WTC11 (cell line): ENCODE measurements at regions not wholly inside any gene's neighbourhood (a gene's known extent, or its start where the extent isn't known, plus 50 kb on each side); places are given as distances from the start of the nearest gene placed in this dataset.

ENCODE experiments used
- ATAC-seq: fragments of 200-7000 bp; cut with Tn5 transposase; 2 replicates; pipeline ENCODE4 v1.10.0; 2021; ENCODE audit warnings: mild to moderate bottlenecking, moderate library complexity
- CTCF ChIA-PET: fragments of 300-600 bp; sonication (Branson Sonifier 250); formaldehyde crosslinking; loops from one replicate; lab custom pipeline; 2021; ENCODE audit warnings: antibody characterized with exemption; lab: Charles Lee
- POLR2A ChIA-PET: fragments of 350-600 bp; sonication (Branson Sonifier 250); formaldehyde crosslinking; loops from one replicate; lab custom pipeline; 2021; ENCODE audit warnings: antibody characterized with exemption; lab: Charles Lee
- DNase-seq: peaks from one replicate; pipeline ENCODE4 v3.0.0; 2021; ENCODE audit warnings: low spot score
- H3K27ac Mint-ChIP-seq: 2 replicates; pipeline ENCODE4 v1.8.0; 2021; ENCODE audit warnings: mixed read lengths
- H3K27me3 Mint-ChIP-seq: 2 replicates; pipeline ENCODE4 v1.8.0; 2021; ENCODE audit warnings: low read depth, mild to moderate bottlenecking, moderate library complexity, mixed read lengths
- H3K36me3 Mint-ChIP-seq: 2 replicates; pipeline ENCODE4 v1.8.0; 2021; ENCODE audit warnings: mixed read lengths
- H3K4me1 Mint-ChIP-seq: 2 replicates; pipeline ENCODE4 v1.8.0; 2022; ENCODE audit warnings: mixed read lengths
- H3K4me3 Mint-ChIP-seq: 2 replicates; pipeline ENCODE4 v1.8.0; 2021; ENCODE audit warnings: mild to moderate bottlenecking, moderate library complexity, mixed read lengths
- H3K9me3 Mint-ChIP-seq: 2 replicates; pipeline ENCODE4 v1.8.0; 2021; ENCODE audit warnings: mixed read lengths
- ATF1 ChIP-seq: sonication (generic); formaldehyde crosslinking; IDR thresholded peaks from 2 replicates; pipeline ENCODE4 v1.8.1; 2023; ENCODE audit warnings: mild to moderate bottlenecking, moderate library complexity, missing genetic modification reagents
- ETV6 ChIP-seq: sonication (generic); formaldehyde crosslinking; IDR thresholded peaks from 2 replicates; pipeline ENCODE4 v1.8.1; 2022; ENCODE audit warnings: mild to moderate bottlenecking, missing genetic modification reagents
- NFE2L1 ChIP-seq: sonication (generic); formaldehyde crosslinking; IDR thresholded peaks from 2 replicates; pipeline ENCODE4 v1.8.1; 2023; ENCODE audit warnings: missing genetic modification reagents
- SP1 ChIP-seq: sonication (generic); formaldehyde crosslinking; conservative IDR thresholded peaks from 2 replicates; pipeline ENCODE4 v1.8.1; 2022; ENCODE audit warnings: missing genetic modification reagents
- TEAD1 ChIP-seq: sonication (generic); formaldehyde crosslinking; IDR thresholded peaks from 2 replicates; pipeline ENCODE4 v1.8.0; 2022; ENCODE audit warnings: mild to moderate bottlenecking, missing genetic modification reagents
- TF ChIP-seq, protein P1 (sequence below): sonication (generic); formaldehyde crosslinking; IDR thresholded peaks from 2 replicates; pipeline ENCODE4 v1.8.1; 2023; ENCODE audit warnings: mild to moderate bottlenecking, missing genetic modification reagents, borderline replicate concordance
- TF ChIP-seq, protein P2 (sequence below): fragments of 250-450 bp; sonication (Bioruptor Pico); IDR thresholded peaks from 2 replicates; pipeline ENCODE4 v2.1.2; 2022; ENCODE audit warnings: mild to moderate bottlenecking, moderate library complexity
- TF ChIP-seq, protein P3 (sequence below): sonication (generic); formaldehyde crosslinking; IDR thresholded peaks from 2 replicates; pipeline ENCODE4 v1.8.1; 2023; ENCODE audit warnings: mild to moderate bottlenecking, missing genetic modification reagents, moderate library complexity
- TF ChIP-seq, protein P4 (sequence below): sonication (generic); formaldehyde crosslinking; IDR thresholded peaks from 2 replicates; pipeline ENCODE4 v1.8.1; 2023; ENCODE audit warnings: mild to moderate bottlenecking, missing genetic modification reagents, moderate library complexity
- TF ChIP-seq, protein P5 (sequence below): fragments of 250-450 bp; sonication (Bioruptor Pico); IDR thresholded peaks from 2 replicates; pipeline ENCODE4 v1.9.0; 2021; ENCODE audit warnings: mild to moderate bottlenecking, borderline replicate concordance
- TF ChIP-seq, protein P6 (sequence below): sonication (generic); formaldehyde crosslinking; IDR thresholded peaks from 2 replicates; pipeline ENCODE4 v1.8.1; 2023; ENCODE audit warnings: mild to moderate bottlenecking, missing genetic modification reagents
- TF ChIP-seq, protein P7 (sequence below): sonication (generic); formaldehyde crosslinking; IDR thresholded peaks from 2 replicates; pipeline ENCODE4 v1.8.0; 2022; ENCODE audit warnings: mild to moderate bottlenecking, missing genetic modification reagents
- TF ChIP-seq, protein P8 (sequence below): sonication (generic); formaldehyde crosslinking; IDR thresholded peaks from 2 replicates; pipeline ENCODE4 v1.8.0; 2022; ENCODE audit warnings: mild to moderate bottlenecking, missing genetic modification reagents
- TF ChIP-seq, protein P9 (sequence below): sonication (generic); formaldehyde crosslinking; IDR thresholded peaks from 2 replicates; pipeline ENCODE4 v1.8.1; 2022; ENCODE audit warnings: missing genetic modification reagents, borderline replicate concordance
- TF ChIP-seq, protein P10 (sequence below): fragments of 250-450 bp; sonication (Bioruptor Pico); conservative IDR thresholded peaks from 2 replicates; pipeline ENCODE4 v1.9.0; 2021; ENCODE audit warnings: mild to moderate bottlenecking

DNA sequence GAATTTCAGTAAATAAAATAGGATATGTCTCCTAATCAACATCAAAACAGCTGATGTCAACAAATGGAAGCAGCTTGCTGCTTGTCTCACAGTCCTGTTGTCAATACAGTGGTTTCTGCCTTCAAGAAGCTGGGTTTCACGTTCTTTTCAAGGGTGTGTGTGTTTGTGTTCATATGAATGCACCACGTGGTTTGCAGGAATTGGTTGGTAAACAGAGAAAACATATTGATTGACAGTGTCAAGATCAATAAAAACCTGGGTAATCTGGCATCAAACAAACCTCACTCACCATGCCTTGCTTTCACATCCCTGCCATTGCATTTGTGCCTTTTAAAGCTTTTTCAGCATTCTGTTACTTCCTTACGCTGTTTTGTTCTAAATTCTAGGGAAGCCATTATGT is 585.7 kb upstream of the CA10 start (continued):
- TF ChIP-seq, protein P1, sequence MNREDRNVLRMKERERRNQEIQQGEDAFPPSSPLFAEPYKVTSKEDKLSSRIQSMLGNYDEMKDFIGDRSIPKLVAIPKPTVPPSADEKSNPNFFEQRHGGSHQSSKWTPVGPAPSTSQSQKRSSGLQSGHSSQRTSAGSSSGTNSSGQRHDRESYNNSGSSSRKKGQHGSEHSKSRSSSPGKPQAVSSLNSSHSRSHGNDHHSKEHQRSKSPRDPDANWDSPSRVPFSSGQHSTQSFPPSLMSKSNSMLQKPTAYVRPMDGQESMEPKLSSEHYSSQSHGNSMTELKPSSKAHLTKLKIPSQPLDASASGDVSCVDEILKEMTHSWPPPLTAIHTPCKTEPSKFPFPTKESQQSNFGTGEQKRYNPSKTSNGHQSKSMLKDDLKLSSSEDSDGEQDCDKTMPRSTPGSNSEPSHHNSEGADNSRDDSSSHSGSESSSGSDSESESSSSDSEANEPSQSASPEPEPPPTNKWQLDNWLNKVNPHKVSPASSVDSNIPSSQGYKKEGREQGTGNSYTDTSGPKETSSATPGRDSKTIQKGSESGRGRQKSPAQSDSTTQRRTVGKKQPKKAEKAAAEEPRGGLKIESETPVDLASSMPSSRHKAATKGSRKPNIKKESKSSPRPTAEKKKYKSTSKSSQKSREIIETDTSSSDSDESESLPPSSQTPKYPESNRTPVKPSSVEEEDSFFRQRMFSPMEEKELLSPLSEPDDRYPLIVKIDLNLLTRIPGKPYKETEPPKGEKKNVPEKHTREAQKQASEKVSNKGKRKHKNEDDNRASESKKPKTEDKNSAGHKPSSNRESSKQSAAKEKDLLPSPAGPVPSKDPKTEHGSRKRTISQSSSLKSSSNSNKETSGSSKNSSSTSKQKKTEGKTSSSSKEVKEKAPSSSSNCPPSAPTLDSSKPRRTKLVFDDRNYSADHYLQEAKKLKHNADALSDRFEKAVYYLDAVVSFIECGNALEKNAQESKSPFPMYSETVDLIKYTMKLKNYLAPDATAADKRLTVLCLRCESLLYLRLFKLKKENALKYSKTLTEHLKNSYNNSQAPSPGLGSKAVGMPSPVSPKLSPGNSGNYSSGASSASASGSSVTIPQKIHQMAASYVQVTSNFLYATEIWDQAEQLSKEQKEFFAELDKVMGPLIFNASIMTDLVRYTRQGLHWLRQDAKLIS (CRISPR knock-in tag), result no peak
- TF ChIP-seq, all 79 proteins: peak for 0

DNA sequence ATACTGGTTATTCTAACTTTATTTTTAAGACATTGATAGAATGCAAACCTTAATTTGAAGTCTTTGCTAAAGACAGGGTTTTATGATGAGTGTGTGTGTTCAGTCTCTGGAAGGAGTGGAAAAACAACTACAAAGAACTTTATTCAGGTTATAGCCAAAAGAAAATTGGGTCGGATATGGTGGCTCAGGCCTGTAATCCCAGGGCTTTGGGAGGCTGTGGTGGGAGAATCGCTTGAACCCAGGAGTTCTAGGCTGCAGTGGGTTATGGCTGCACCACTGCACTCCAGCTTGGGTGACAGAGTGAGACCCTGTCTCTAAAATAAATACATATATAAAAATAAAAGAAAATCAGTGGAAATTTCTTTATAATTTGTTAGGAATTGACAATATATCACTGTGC is 581.5 kb upstream of the CA10 start:
- ATAC-seq, result no peak
- ChIA-PET POLR2A (no interaction called here), CTCF (no interaction called here)
- Mint-ChIP-seq H3K27me3 (no peaks in the 10 kb centered on the region; the same call in 1 of the 2 replicates), H3K27ac (no peak overlapping the region), H3K9me3 (peaks cover 43% of the 10 kb centered on the region), H3K36me3 (peaks cover 17% of the 10 kb centered on the region; the same call in 1 of the 2 replicates), H3K4me3 (no peak overlapping the region), H3K4me1 (no peaks in the 10 kb centered on the region)
- DNase-seq, result no peak
- no peak for TF ChIP-seq ETV6 (CRISPR knock-in tag)
- TF ChIP-seq, protein P2, sequence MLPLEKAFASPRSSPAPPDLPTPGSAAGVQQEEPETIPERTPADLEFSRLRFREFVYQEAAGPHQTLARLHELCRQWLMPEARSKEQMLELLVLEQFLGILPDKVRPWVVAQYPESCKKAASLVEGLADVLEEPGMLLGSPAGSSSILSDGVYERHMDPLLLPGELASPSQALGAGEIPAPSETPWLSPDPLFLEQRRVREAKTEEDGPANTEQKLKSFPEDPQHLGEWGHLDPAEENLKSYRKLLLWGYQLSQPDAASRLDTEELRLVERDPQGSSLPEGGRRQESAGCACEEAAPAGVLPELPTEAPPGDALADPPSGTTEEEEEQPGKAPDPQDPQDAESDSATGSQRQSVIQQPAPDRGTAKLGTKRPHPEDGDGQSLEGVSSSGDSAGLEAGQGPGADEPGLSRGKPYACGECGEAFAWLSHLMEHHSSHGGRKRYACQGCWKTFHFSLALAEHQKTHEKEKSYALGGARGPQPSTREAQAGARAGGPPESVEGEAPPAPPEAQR (CRISPR knock-in tag), result no peak
- TF ChIP-seq, protein P3, sequence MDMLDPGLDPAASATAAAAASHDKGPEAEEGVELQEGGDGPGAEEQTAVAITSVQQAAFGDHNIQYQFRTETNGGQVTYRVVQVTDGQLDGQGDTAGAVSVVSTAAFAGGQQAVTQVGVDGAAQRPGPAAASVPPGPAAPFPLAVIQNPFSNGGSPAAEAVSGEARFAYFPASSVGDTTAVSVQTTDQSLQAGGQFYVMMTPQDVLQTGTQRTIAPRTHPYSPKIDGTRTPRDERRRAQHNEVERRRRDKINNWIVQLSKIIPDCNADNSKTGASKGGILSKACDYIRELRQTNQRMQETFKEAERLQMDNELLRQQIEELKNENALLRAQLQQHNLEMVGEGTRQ (CRISPR knock-in tag), result no peak
- no peak for TF ChIP-seq NFE2L1 (CRISPR knock-in tag)
- TF ChIP-seq, protein P4, sequence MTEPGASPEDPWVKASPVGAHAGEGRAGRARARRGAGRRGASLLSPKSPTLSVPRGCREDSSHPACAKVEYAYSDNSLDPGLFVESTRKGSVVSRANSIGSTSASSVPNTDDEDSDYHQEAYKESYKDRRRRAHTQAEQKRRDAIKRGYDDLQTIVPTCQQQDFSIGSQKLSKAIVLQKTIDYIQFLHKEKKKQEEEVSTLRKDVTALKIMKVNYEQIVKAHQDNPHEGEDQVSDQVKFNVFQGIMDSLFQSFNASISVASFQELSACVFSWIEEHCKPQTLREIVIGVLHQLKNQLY (CRISPR knock-in tag), result no peak
- no peak for TF ChIP-seq TEAD1
- TF ChIP-seq, protein P5, sequence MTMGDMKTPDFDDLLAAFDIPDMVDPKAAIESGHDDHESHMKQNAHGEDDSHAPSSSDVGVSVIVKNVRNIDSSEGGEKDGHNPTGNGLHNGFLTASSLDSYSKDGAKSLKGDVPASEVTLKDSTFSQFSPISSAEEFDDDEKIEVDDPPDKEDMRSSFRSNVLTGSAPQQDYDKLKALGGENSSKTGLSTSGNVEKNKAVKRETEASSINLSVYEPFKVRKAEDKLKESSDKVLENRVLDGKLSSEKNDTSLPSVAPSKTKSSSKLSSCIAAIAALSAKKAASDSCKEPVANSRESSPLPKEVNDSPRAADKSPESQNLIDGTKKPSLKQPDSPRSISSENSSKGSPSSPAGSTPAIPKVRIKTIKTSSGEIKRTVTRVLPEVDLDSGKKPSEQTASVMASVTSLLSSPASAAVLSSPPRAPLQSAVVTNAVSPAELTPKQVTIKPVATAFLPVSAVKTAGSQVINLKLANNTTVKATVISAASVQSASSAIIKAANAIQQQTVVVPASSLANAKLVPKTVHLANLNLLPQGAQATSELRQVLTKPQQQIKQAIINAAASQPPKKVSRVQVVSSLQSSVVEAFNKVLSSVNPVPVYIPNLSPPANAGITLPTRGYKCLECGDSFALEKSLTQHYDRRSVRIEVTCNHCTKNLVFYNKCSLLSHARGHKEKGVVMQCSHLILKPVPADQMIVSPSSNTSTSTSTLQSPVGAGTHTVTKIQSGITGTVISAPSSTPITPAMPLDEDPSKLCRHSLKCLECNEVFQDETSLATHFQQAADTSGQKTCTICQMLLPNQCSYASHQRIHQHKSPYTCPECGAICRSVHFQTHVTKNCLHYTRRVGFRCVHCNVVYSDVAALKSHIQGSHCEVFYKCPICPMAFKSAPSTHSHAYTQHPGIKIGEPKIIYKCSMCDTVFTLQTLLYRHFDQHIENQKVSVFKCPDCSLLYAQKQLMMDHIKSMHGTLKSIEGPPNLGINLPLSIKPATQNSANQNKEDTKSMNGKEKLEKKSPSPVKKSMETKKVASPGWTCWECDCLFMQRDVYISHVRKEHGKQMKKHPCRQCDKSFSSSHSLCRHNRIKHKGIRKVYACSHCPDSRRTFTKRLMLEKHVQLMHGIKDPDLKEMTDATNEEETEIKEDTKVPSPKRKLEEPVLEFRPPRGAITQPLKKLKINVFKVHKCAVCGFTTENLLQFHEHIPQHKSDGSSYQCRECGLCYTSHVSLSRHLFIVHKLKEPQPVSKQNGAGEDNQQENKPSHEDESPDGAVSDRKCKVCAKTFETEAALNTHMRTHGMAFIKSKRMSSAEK (CRISPR knock-in tag), result no peak
- TF ChIP-seq, protein P6, sequence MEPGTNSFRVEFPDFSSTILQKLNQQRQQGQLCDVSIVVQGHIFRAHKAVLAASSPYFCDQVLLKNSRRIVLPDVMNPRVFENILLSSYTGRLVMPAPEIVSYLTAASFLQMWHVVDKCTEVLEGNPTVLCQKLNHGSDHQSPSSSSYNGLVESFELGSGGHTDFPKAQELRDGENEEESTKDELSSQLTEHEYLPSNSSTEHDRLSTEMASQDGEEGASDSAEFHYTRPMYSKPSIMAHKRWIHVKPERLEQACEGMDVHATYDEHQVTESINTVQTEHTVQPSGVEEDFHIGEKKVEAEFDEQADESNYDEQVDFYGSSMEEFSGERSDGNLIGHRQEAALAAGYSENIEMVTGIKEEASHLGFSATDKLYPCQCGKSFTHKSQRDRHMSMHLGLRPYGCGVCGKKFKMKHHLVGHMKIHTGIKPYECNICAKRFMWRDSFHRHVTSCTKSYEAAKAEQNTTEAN, result no peak
- TF ChIP-seq, protein P7, sequence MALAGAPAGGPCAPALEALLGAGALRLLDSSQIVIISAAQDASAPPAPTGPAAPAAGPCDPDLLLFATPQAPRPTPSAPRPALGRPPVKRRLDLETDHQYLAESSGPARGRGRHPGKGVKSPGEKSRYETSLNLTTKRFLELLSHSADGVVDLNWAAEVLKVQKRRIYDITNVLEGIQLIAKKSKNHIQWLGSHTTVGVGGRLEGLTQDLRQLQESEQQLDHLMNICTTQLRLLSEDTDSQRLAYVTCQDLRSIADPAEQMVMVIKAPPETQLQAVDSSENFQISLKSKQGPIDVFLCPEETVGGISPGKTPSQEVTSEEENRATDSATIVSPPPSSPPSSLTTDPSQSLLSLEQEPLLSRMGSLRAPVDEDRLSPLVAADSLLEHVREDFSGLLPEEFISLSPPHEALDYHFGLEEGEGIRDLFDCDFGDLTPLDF (CRISPR knock-in tag), result no peak
- TF ChIP-seq, protein P8, sequence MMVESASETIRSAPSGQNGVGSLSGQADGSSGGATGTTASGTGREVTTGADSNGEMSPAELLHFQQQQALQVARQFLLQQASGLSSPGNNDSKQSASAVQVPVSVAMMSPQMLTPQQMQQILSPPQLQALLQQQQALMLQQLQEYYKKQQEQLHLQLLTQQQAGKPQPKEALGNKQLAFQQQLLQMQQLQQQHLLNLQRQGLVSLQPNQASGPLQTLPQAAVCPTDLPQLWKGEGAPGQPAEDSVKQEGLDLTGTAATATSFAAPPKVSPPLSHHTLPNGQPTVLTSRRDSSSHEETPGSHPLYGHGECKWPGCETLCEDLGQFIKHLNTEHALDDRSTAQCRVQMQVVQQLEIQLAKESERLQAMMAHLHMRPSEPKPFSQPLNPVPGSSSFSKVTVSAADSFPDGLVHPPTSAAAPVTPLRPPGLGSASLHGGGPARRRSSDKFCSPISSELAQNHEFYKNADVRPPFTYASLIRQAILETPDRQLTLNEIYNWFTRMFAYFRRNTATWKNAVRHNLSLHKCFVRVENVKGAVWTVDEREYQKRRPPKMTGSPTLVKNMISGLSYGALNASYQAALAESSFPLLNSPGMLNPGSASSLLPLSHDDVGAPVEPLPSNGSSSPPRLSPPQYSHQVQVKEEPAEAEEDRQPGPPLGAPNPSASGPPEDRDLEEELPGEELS (CRISPR knock-in tag), result no peak
- no peak for TF ChIP-seq SP1 (CRISPR knock-in tag)
- no peak for TF ChIP-seq ATF1 (CRISPR knock-in tag)
- TF ChIP-seq, protein P9, sequence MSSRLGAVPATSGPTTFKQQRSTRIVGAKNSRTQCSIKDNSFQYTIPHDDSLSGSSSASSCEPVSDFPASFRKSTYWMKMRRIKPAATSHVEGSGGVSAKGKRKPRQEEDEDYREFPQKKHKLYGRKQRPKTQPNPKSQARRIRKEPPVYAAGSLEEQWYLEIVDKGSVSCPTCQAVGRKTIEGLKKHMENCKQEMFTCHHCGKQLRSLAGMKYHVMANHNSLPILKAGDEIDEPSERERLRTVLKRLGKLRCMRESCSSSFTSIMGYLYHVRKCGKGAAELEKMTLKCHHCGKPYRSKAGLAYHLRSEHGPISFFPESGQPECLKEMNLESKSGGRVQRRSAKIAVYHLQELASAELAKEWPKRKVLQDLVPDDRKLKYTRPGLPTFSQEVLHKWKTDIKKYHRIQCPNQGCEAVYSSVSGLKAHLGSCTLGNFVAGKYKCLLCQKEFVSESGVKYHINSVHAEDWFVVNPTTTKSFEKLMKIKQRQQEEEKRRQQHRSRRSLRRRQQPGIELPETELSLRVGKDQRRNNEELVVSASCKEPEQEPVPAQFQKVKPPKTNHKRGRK (CRISPR knock-in tag), result no peak
- TF ChIP-seq, protein P10, sequence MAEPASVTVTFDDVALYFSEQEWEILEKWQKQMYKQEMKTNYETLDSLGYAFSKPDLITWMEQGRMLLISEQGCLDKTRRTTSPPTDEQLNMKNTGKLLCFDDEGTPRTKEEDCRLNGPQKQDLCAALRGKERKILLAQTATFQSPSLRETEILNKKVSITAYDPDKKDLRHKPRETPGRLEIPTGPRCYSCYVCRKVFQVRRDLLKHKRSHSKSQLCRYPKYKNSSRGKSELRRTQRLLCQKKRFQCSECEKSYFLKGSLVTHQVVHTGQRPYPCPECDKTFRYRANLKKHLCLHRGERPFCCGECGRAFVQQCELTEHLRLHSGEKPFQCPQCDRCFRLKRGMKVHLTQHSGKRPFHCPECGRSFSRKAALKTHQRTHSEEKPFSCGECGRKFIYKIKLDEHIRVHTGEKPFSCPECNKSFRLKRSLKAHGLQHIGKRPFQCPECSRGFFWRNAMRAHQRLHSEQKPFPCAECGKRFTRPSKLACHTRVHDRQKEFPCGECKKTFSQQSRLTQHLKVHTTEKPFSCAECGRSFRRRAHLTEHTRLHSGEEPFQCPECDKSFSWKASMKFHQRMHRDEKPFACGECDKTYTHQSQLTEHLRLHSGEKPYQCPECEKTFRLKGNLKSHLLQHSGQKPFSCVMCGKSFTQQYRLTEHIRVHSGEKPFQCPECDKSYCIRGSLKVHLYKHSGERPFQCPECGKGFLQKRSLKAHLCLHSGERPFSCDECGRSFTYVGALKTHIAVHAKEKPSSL, result no peak
